CMK (cell line): ENCODE measurements at regions not wholly inside any gene's neighbourhood (a gene's known extent, or its start where the extent isn't known, plus 50 kb on each side); places are given as distances from the start of the nearest gene placed in this dataset.
"Not testable (repeated sequence)": the region's sequence is repeated elsewhere in the genome, so short reads cannot be mapped to it uniquely, and the experiment has no call there.

ENCODE experiments used
- DNase-seq: peaks from one replicate; pipeline ENCODE4 v3.0.0-alpha.2; 2010; ENCODE audit warnings: low read depth

DNA sequence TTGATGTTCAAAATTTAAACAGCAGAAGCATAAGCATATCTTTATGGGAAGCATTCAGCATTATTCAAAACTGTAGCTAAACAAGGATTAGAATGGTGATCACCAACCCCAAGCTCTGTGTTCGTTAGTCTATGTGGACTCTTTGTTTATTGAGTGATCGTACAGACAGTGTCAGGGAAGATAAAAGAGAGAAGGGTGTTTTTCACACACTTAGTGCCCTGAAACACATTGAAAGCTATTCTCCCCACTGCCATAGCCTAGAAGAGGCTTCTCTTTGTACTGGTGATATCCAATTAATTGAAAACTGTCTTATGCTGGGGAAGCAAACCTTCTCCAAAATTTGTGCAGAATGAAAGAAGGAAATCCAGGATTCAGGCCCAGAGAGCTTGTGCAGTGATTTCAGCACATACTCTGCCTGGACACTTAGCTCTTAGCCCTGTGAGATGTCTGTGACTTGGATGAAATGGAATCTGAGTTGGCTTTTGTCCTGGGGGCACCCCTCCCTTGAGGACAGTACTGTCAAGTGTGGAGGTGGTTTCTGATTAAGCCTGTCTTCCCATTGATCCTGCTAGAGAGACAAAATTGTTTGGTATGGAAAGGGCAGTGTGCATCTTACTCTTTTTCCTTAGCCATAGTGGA is 125.7 kb upstream of the MTHFD1L start:
- DNase-seq: no peak

DNA sequence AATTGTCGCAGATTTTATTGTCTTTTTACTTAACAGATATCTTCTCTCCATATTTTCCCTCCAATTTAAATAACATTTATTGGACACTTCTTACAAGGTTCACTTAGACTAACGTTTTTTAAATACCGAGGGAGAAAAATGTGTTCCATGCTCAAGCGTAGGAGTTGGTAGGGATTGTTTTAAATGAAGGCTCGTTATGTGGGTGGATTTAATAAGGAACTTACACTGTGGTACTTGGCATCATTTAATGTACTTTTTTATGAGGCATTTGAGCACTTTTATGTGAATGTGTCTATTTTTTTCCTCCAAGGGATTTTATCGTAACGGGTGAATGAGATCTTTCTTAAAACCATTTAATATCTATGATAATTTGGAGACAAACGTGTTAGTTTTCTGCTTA is 125.0 kb upstream of the MTHFD1L start:
- no peak for DNase-seq

DNA sequence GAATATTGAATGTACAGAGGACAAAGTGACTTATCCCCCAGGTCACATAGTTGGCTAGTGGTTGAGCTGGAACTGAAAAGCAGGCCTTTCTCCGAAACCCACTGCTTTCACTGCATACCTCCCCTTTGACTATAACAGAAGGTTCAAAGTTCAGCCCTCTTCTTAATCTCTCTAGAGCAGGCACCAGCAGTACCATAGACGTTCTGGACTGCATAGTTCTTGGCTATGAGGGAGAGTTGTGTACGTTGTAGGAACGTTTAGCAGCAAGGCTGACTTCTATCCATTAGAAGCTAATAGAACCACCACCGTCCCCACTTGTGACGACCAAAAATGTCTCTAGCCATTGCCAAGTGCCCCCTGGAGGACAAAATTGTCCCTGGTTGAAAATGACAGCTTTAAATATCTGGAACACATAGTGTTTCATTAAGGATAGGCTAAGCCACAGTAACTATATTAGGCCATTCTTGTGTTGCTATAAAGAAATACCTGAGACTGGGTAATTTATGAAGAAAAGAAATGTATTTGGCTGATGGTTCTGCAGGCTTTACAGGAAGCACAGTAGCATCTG is 123.8 kb upstream of the MTHFD1L start:
- no peak for DNase-seq

DNA sequence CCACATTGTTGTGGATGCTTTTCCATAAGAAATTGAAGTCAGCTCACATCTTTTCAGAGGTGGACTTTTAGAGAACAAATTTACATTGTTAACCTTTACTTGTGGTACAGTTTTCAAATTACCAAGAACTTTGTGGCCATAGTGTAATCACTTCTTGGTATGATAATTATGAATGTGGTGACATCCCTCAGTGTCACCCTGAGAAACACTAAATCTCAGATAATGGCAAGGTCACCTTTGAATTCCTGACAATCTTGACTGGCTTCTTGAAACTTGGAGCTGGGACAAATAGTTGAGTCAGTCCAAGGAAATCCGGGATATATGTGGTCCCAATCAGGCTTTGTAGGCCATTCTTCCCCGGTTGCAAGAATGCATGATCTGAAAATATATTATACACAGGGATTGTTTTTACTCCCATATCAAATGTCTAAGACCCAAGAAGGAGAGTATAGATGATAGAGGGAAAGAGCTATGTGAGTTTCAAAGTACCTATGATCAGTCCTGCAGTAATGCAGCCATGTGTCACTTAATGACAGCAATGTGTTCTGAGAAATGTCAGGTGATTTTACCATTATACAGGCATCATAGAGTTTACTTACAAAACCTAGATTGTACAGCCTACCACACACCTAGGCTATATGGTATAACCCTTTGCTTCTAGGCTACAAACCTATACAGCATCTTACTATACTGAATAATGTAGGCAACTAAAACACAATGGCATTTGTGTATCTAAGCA is 120.8 kb upstream of the MTHFD1L start:
- DNase-seq: no peak

DNA sequence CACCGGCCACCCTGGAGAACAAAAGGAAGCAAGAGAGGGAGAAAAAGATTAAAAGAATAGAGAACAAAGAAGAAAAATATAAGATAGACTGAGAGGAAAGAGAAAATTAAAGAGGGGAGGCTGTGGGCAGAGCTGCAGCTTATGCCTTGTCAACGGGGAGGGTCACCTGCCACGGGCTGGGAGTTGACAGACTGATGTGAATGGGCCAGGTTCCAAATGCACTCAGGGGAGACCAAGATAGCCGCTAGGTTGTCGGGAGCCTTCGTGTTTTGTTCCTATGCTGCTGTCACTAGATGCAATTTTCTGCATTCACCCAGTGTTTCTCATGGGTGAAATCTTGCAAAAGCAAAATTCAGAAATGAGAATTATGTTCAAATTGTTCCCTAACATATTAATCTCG is 119.6 kb upstream of the MTHFD1L start:
- DNase-seq: no peak

DNA sequence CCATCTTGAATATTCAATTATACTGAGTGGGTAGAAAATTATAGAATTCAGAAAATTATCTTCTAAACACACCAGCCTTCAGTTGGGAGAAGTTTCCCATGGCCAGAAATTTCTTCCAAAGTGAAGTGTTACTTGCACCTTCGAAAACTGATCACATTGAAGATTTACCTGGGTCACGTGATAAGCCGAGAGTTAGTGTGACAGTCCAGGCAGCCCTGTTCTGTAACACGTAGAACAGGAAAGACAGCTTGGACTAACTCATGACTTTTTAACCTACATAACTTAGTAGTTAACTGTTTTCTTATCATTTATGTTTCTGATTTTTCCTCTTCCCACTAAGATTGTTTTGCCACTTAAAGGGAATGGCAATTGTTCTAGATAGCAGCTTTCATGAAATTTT is 118.3 kb upstream of the MTHFD1L start:
- DNase-seq: no peak

DNA sequence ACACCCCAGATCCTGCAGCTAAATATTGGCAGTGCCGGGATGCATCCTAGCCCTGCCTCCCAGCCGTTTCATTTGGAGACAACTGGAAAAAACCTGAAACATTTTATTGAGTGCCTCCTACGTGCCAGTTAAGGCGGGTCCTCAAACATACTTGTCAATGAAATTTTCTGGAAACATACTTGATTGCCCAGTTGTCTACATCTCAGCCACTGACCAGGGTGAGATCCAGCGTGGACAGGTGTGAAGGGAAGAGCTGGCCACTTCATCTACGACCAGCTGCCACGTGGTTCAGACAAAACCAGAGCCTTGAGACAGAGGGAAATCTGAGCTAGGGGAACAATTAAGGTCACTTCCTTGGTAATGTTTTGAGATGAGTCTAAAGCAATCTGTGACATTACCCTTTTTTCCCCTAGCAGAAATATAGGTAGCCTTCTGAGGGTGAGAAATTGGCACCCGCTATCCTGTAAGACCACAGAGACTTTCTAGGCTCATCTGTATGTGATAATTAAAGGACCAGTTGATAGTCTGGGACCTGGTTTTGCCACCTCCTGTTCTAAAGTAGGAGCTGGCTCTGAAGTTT is 116.3 kb upstream of the MTHFD1L start:
- DNase-seq: no peak

DNA sequence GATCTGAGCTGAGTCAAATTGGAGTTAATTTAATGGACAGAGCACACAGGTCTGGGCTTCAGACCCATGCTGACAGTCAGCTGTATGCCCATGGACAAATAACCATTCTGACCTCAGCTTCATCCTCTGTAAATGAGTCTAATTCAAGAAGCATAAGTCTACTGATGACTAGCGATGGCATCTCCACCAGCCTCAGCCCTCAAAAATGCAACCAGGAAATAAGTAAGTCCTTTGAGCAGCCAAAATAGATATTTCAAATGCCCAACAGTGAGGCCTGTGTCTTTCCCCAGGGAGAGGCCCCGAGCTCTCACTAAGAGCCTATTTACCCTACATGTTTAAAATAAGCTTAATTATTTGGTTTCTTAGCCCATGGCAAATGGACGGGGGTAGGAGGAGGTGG is 114.2 kb upstream of the MTHFD1L start:
- DNase-seq: no peak

DNA sequence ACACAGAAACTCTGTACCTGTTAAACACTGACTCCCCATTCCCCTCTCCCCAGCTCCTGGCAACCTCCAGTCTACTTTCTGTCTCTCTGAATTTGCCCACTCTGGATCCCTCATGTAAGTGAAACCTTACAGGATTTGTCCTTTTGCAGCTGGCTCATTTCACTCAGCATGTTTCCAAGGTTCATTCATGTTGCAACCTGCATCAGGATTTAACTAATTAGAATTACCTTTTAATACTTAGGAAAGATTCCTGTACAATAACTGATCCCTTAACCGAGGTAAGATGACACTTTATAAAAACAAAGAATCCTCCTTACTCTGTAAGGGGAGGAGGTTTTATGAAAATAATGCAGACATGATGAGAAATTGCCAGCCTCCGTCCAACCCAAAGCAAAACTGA is 113.1 kb upstream of the MTHFD1L start:
- DNase-seq: no peak

DNA sequence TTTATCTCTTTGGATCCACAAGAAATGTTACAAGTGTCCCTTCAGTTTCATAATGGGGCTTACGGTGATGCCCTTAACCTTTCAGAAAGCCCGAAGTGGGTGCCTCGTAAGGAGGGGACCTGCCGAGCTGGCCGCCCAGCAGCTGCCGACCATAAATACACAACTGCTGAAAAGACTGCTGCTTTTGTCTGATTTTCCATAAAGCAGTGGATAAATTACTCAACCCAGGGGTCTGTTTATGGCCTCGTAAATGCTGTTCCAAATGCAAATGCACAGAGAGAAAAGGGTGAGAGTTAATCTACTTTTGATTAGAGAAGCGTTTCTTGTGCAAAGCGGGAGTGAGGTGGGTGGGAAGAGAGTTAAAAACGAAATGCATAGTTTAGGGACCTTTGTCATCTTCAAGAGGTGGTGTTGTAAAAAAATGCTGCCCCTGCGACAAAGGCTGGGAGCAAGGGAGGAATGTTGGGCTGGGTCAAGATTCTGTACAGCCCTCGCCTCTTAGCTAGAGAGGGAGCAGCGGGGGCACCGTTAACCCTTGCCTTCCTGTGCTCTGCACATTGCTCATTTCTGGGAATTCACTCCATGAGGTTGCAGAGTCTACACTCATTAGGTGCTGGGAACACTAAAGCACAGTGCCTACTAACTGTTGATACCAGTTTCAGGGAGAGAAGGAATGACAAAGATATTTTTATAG is 112.0 kb upstream of the MTHFD1L start:
- DNase-seq: no peak

DNA sequence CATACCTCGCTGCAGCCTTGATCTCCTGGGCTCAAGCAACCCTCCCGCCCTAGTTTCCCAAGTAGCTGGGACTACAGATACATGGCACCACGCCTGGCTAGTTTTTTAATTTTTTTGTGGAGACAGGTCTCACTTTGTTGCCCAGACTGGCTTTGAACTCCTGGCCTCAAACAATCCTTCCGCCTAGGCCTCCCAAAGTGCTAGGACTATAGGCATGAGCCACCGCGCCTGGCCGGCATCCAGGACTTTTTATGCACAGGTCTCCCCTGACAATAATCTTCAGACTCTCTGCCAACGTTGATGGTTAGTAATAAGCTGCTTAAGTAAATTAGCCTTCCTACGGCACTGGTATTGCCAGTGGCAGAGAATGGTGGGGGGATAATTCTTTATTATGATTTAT is 110.5 kb upstream of the MTHFD1L start:
- DNase-seq: no peak

DNA sequence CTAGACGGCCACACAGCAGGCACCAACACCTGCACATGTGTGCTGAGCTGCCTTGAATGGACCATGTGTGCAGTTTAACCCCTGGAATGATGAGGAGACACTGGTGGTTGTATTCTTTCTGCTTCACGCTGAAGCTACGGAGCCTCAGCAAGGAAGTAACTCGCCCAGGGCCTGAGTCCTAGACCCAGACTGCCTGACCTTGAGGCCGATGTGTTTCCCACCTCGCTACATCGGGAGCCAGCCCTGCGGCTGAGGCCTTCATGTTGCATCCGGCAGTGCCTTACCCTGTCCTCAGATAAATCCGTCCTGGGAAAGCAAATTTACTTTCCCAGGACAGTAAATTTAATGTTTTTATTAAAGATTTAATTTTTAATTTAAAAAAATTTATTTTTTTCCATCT is 110.0 kb upstream of the MTHFD1L start:
- no peak for DNase-seq

DNA sequence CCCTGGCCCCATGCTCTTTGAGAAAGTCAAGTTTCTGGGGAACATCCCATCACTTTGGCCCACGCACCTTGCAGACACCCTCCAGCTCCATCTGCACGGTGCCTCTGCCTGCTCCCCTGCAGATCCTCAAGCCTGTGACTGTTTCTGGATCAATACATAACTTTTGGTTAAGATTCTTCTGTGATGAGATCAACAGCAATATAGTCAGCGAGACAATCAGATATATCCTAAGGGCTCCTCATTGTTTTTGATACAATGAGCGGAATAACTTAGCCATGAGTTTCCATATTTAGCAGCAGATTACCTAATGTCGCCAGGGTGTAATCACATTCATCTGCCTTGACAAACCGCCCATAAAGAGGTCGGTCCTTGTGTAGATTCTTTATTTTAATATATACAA is 109.3 kb upstream of the MTHFD1L start:
- no peak for DNase-seq

DNA sequence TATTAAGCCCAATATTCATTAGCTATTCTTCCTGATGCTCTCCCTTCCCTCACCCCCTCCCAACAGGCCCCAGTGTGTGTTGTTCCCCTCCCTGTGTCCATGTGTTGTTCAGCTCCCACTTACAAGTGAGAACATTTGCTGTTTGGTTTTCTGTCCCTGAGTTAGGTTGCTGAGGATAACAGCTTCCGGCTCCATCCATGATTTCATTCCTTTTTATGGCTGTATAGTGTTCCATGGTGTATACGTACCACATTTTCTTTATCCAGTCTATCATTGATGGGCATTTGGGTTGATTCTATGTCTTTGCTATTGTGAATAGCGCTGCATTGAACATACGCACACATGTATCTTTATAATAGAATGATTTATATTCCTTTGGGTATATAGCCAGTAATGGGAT is 107.7 kb upstream of the MTHFD1L start:
- DNase-seq: not testable (repeated sequence)

DNA sequence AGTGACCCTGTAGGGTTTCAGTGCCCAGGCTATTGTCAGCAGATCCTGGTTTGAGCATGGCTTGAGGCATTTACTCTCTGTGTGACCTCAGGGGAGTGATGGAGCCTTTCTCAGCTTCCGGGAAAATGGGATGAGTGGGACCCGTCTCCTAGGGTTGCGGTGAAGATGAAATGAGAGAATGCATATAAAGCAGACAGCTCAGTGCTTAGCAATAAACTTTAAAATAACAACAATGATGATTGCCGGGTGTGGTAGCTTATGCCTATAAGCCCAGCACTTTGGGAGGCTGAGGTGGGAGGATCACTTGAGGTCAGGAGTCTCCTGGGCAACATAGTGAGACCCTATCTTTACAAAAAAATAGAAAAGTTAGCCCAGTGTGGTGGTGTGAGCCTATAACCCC is 106.0 kb upstream of the MTHFD1L start:
- no peak for DNase-seq

DNA sequence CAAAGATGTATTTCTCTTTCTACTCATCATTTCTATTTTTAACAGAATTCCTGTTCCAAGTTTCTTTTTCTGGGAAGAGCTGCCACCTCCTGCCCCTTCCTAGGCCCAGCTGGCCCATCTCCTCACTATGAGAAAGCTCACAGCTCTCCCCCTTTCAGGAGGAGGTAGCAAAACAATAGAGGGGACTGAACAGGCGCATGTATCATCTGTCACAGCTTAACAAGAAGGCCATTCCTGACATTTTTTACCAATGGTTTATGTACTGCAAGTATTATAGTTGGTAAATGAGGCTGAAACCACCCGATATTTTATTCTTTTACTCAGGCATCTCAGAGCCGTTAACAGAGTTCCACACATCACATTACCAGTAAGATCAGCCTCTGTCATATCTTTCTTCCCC is 103.7 kb upstream of the MTHFD1L start:
- no peak for DNase-seq

DNA sequence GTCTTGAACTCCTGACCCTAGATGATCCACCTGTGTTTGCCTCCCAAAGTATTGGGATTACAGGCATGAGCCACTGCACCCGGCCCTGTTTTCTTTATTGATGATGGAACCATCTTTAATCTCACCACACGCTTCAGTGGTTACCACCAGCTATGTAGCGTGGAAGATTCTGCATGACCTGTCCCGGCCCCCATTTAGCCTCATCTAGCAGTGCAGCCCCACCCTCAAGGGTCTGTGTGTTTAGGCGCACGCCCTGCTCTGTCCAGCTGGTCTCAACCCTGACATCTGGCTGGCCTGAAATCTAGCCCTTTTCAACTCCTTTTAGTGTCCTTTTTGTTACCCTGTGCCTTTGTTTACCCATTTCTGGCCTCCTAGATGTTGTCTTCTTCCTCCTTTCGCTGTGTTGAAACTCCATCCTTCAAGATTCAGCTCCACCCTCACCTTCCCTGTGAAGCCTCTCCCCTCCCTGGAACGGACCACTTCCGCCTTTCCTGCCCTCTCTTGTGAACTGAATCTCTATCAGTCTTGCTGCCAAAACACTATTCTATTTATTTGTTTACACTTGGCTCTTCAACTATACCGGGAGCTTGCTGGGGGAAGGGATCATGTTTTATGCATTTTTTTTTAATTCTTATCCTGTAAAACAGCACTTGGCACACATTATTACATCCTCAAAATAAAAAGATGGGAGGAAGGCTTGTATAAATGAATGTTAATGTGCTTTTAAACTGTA is 101.0 kb upstream of the MTHFD1L start:
- no peak for DNase-seq

DNA sequence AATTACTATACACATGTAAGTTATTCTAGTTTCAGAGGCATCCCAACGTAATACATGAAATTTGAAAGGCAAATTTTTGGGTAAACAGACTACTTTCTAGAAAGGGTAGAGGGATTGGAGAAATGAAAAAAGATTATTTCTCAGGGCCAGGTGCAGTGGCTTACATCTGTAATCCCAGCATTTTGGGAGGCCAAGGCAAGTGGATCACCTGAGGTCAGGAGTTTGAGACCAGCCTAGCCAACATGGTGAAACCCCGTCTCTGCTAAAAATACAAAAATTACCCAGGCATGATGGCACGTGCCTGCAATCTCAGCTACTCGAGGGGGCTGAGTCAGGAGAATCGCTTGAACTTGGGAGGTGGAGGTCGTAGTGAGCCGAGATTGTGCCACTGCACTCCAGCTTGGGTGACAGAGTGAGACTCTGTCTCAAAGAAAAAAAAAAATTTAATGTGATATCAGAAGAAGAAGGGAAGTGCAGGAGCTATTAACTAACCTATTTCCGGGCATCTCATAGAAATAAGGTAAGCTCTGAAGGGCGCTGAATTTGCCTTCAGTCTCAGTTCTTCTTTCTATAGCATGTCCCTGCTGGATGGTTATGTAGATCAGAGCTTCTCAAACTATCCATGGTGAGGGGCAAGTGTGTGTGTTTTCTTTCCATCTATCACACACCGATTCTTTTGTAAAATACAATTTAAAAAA is 100.3 kb upstream of the MTHFD1L start:
- DNase-seq: no peak

DNA sequence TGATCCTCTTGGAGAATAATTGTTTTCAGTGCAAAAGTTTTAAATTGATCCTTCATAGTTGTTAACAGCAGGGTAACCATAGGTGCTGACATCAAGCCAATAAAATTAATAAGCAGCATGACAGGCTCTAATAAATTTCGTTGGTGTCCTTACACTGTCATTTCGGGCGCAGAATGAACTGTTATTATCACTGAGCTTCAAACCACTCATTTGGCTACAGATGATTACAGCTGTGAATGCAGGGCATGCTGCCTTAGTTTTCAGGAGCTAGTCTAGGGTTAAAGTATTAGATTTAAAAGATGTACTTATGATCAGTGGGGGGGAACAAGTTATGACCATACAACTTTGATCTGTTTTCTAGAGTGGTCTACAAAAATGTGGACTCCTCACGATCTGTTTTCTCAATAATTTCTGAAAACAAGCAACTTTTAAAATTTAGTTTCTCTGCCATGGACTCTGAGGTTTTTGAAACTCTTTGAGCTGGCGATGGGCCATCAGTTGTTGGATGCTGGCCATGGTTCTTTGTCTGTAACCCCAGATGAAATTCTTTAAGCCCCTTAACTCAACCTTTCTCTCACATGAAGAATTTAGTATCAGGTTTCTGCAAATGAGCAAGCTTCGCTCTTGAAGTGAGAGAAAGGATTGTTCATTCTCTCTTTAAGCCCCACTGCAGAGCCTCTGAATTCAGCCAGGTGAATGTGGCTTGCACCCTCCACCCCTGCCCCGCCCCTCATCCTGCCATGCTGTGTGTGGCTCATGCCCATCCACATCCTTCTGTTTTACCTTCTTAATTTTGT is 99.1 kb upstream of the MTHFD1L start:
- no peak for DNase-seq

DNA sequence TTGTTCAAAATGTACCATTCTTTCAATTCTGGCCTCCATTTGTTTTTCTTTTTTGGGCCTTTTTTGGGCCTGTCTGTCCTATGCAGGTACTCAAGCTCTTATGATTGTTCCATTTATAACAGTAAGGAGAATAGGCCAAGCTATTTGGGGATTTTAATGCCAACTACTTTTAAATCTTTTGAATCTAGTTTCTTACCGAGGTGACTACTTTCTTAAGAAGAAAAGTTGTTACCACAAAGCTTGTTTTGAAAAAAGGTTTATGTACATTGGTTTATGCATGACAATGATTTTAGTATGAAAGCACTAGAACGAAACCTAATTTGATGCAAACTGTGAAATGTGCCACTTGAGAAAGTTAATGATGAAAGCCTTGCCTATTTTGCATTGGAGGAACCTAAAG is 98.3 kb upstream of the MTHFD1L start:
- DNase-seq: no peak

DNA sequence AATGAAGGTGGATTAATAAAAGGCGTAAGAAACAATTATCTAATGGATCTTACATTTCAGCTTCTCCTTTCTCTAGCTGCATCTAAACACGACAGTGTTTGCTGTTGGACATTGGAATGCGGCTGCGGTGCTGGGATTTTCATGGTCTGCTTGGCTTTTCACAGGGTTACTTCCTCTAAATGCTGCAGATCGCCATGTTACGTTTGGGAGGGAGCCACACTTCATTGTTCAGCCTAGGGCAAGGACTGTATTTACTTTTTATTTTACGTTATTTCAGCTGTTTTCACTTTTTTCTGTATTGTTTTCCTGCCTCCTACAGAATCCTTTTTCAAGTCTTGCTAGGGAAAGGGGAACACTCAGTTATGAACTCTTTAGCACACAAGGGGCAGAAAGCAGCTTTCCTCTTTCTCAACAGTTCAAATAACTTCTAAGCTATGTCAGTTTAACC is 97.9 kb upstream of the MTHFD1L start:
- no peak for DNase-seq
